ENCODE measurements at regions not wholly inside any gene's neighbourhood (a gene's known extent, or its start where the extent isn't known, plus 50 kb on each side); places are given as distances from the start of the nearest gene placed in this dataset.

- no peak overlapping the region for H3K4me3 ChIP-seq (replicated peaks in 1 of 3; ENCODE audit: low read depth in 2 of 3, low read length in 3 of 3)
- Mint-ChIP-seq H3K9me3 (peaks cover 0 to 1% (median 0%) of the 10 kb centered on the region in 7 donors), H3K27ac (no peak overlapping the region), H3K4me3 (no peak overlapping the region), H3K36me3 (no peaks in the 10 kb centered on the region), H3K27me3 (ENCODE audit: low read depth in 3 of 3) (peaks cover 1 to 3% (median 2%) of the 10 kb centered on the region in 3 donors), H3K4me1 (peaks cover 23% of the 10 kb centered on the region)
- intact Hi-C loops (cut with micrococcal nuclease), result no loop called here
- H3K9me3 ChIP-seq (replicated peaks in 1 of 2; ENCODE audit: control insufficient read depth in 1 of 2, insufficient read depth in 1 of 2, low read length in 2 of 2), result no peaks in the 10 kb centered on the region
- H3K36me3 ChIP-seq (replicated peaks in 1 of 2; ENCODE audit: control insufficient read depth in 1 of 2, insufficient read depth in 2 of 2, low read length in 2 of 2), result no peaks in the 10 kb centered on the region
- H3K27ac ChIP-seq (ENCODE audit: low read depth in 1 of 2, low read length in 2 of 2), result no peak overlapping the region
- H3K27me3 ChIP-seq (ENCODE audit: control insufficient read depth in 2 of 2, insufficient read depth in 2 of 2, low read length in 2 of 2), result no peaks in the 10 kb centered on the region
- 80% methylated on average over 4 of the region's 4 CpGs for WGBS (ENCODE audit: insufficient coverage)
- no peak for DNase-seq
- H3K4me2 ChIP-seq (replicated peaks; ENCODE audit: extremely low read depth, low read length, poor library complexity, severe bottlenecking), result no peak overlapping the region
- no peaks in the 10 kb centered on the region for H3K79me2 ChIP-seq (ENCODE audit: insufficient read depth, low read length)
- no peak overlapping the region for H3K9ac ChIP-seq (ENCODE audit: insufficient read depth, low read length, poor library complexity, severe bottlenecking)
- no peak for TF ChIP-seq CTCF (IDR thresholded peaks at IDR 0.05)
- no peaks in the 10 kb centered on the region for H4K20me1 ChIP-seq (ENCODE audit: insufficient read depth, low read length)
- H3K4me1 ChIP-seq (ENCODE audit: control insufficient read depth in 1 of 2, insufficient read depth in 2 of 2, low read length in 2 of 2), result peaks cover 6 to 15% of the 10 kb centered on the region in 2 donors
- H2AFZ ChIP-seq (ENCODE audit: insufficient read depth, low read depth, low read length, poor library complexity, severe bottlenecking), result no peak overlapping the region
These were observed 71.4 kb upstream of the CLDN14 start for GRCh38 chr21:36551321-36551720.

GRCh38 chr21:36551731-36552433 lies 72.0 kb upstream of the CLDN14 start:
- DNase-seq, result no peak
- Mint-ChIP-seq H3K27ac (no peak overlapping the region), H3K27me3 (ENCODE audit: low read depth in 3 of 3) (peaks cover 1 to 2% (median 2%) of the 10 kb centered on the region in 3 donors), H3K4me3 (peak overlapping the region in 1 of 2 donors; percentile 68), H3K4me1 (peaks cover 23% of the 10 kb centered on the region), H3K36me3 (no peaks in the 10 kb centered on the region), H3K9me3 (peaks cover 0 to 1% (median 0%) of the 10 kb centered on the region in 7 donors)
- intact Hi-C loops (cut with micrococcal nuclease), result no loop called here
- Histone ChIP-seq H3K4me2 (replicated peaks; ENCODE audit: extremely low read depth, low read length, poor library complexity, severe bottlenecking) (no peak overlapping the region), H3K9ac (ENCODE audit: insufficient read depth, low read length, poor library complexity, severe bottlenecking) (no peak overlapping the region), H2AFZ (ENCODE audit: insufficient read depth, low read depth, low read length, poor library complexity, severe bottlenecking) (no peak overlapping the region), H3K4me1 (ENCODE audit: control insufficient read depth in 1 of 2, insufficient read depth in 2 of 2, low read length in 2 of 2) (peaks cover 6 to 15% of the 10 kb centered on the region in 2 donors), H3K27me3 (ENCODE audit: control insufficient read depth in 2 of 2, insufficient read depth in 2 of 2, low read length in 2 of 2) (no peaks in the 10 kb centered on the region), H3K36me3 (replicated peaks in 1 of 2; ENCODE audit: control insufficient read depth in 1 of 2, insufficient read depth in 2 of 2, low read length in 2 of 2) (no peaks in the 10 kb centered on the region), H4K20me1 (ENCODE audit: insufficient read depth, low read length) (no peaks in the 10 kb centered on the region), H3K4me3 (replicated peaks in 1 of 3; ENCODE audit: low read depth in 2 of 3, low read length in 3 of 3) (no peak overlapping the region), H3K9me3 (replicated peaks in 1 of 2; ENCODE audit: control insufficient read depth in 1 of 2, insufficient read depth in 1 of 2, low read length in 2 of 2) (no peaks in the 10 kb centered on the region), H3K79me2 (ENCODE audit: insufficient read depth, low read length) (no peaks in the 10 kb centered on the region), H3K27ac (ENCODE audit: low read depth in 1 of 2, low read length in 2 of 2) (no peak overlapping the region)
- WGBS (ENCODE audit: insufficient coverage), result 48% methylated on average over 6 of the region's 10 CpGs
- TF ChIP-seq CTCF (IDR thresholded peaks at IDR 0.05), result no peak

All from CD14-positive monocyte (primary cell).